Skeletal muscle tissue (tissue), 3 donors: ENCODE measurements at regions not wholly inside any gene's neighbourhood (a gene's known extent, or its start where the extent isn't known, plus 50 kb on each side); places are given as distances from the start of the nearest gene placed in this dataset.

Source experiments
- H3K27ac ChIP-seq: one replicate; pipeline ENCODE4 v1.7.0; 2013; ENCODE audit warnings: mild to moderate bottlenecking, low read depth, low read length, inconsistent platforms
- H3K27me3 ChIP-seq, 3 donors: one replicate each; pipeline ENCODE4 v1.7.0; 2013; ENCODE audit warnings: low read length in 3 of 3; ENCODE audit not compliant: control insufficient read depth in 3 of 3, insufficient read depth in 3 of 3
- H3K36me3 ChIP-seq, 3 donors: one replicate each; pipeline ENCODE4 v1.7.0; 2013; ENCODE audit warnings: low read length in 3 of 3; ENCODE audit not compliant: control insufficient read depth in 3 of 3, insufficient read depth in 3 of 3
- H3K4me1 ChIP-seq, 3 donors: one replicate each; pipeline ENCODE4 v1.7.0; 2013; ENCODE audit warnings: low read length in 3 of 3, mild to moderate bottlenecking in 3 of 3; ENCODE audit not compliant: control insufficient read depth in 3 of 3, insufficient read depth in 3 of 3
- H3K4me3 ChIP-seq, 3 donors: one replicate each; pipeline ENCODE4 v1.7.0; 2013; ENCODE audit warnings: low read length in 3 of 3
- H3K9ac ChIP-seq, 3 donors: one replicate each; pipeline ENCODE4 v1.7.0; 2013; ENCODE audit warnings: low read length in 3 of 3, mild to moderate bottlenecking in 3 of 3, moderate library complexity in 2 of 3, low read depth in 1 of 3
- H3K9me3 ChIP-seq, 3 donors: one replicate each; pipeline ENCODE4 v1.7.0; 2013; ENCODE audit warnings: low read length in 3 of 3; ENCODE audit not compliant: control insufficient read depth in 3 of 3
- donor health status: Osteomylitis.

GRCh38 chr2:176656038-176656775, 387.0 kb downstream of the MTX2 start:
- Histone ChIP-seq H3K4me3 (no peak overlapping the region), H3K27me3 (peaks cover 0 to 5% (median 0%) of the 10 kb centered on the region in 3 donors), H3K9ac (no peak overlapping the region), H3K4me1 (peaks cover 0 to 7% (median 0%) of the 10 kb centered on the region in 3 donors), H3K9me3 (no peaks in the 10 kb centered on the region), H3K27ac (no peak overlapping the region), H3K36me3 (no peaks in the 10 kb centered on the region)

GRCh38 chr2:176656776-176657140, 387.5 kb downstream of the MTX2 start:
- H3K27ac ChIP-seq: no peak overlapping the region
- H3K4me1 ChIP-seq: peaks cover 0 to 7% (median 0%) of the 10 kb centered on the region in 3 donors
- H3K9me3 ChIP-seq: no peaks in the 10 kb centered on the region
- H3K36me3 ChIP-seq: no peaks in the 10 kb centered on the region
- H3K9ac ChIP-seq: no peak overlapping the region
- H3K4me3 ChIP-seq: no peak overlapping the region
- H3K27me3 ChIP-seq: peaks cover 0 to 5% (median 0%) of the 10 kb centered on the region in 3 donors

GRCh38 chr2:176657393-176657792, 388.2 kb downstream of the MTX2 start:
- H3K9me3 ChIP-seq: no peaks in the 10 kb centered on the region
- H3K4me1 ChIP-seq: peaks cover 0 to 7% (median 0%) of the 10 kb centered on the region in 3 donors
- H3K4me3 ChIP-seq: no peak overlapping the region
- no peaks in the 10 kb centered on the region for H3K36me3 ChIP-seq
- no peak overlapping the region for H3K9ac ChIP-seq
- H3K27ac ChIP-seq: no peak overlapping the region
- H3K27me3 ChIP-seq: peaks cover 0 to 5% (median 0%) of the 10 kb centered on the region in 3 donors

- H3K4me3 ChIP-seq: no peak overlapping the region
- H3K27ac ChIP-seq: no peak overlapping the region
- no peaks in the 10 kb centered on the region for H3K36me3 ChIP-seq
- H3K27me3 ChIP-seq: peaks cover 0 to 5% (median 0%) of the 10 kb centered on the region in 3 donors
- peaks cover 0 to 6% (median 0%) of the 10 kb centered on the region in 3 donors for H3K4me1 ChIP-seq
- H3K9me3 ChIP-seq: no peaks in the 10 kb centered on the region
- H3K9ac ChIP-seq: no peak overlapping the region
Measured at GRCh38 chr2:176658708-176659107, 389.5 kb downstream of the MTX2 start.

- Histone ChIP-seq H3K9ac (no peak overlapping the region), H3K36me3 (no peaks in the 10 kb centered on the region), H3K9me3 (no peaks in the 10 kb centered on the region), H3K4me1 (no peaks in the 10 kb centered on the region), H3K4me3 (no peak overlapping the region), H3K27me3 (peaks cover 0 to 5% (median 0%) of the 10 kb centered on the region in 3 donors), H3K27ac (no peak overlapping the region)
Measured at GRCh38 chr2:176662753-176663152, 393.5 kb downstream of the MTX2 start.

- Histone ChIP-seq H3K9me3 (no peaks in the 10 kb centered on the region), H3K4me3 (no peak overlapping the region), H3K4me1 (peaks cover 0 to 2% (median under 1%) of the 10 kb centered on the region in 3 donors), H3K9ac (no peak overlapping the region), H3K27ac (no peak overlapping the region), H3K36me3 (no peaks in the 10 kb centered on the region), H3K27me3 (peaks cover 0 to 3% (median 0%) of the 10 kb centered on the region in 3 donors)
Measured at GRCh38 chr2:176664478-176664877, 395.2 kb downstream of the MTX2 start.

- no peaks in the 10 kb centered on the region for H3K27me3 ChIP-seq
Measured at GRCh38 chr2:176665086-176665485, 395.8 kb downstream of the MTX2 start.

GRCh38 chr2:176668912-176669311, 399.7 kb downstream of the MTX2 start:
- Histone ChIP-seq H3K36me3 (no peaks in the 10 kb centered on the region), H3K9me3 (no peaks in the 10 kb centered on the region), H3K27me3 (no peaks in the 10 kb centered on the region), H3K4me1 (peaks cover 0 to 5% (median 4%) of the 10 kb centered on the region in 3 donors), H3K27ac (peak overlapping the region; percentile 23), H3K4me3 (no peak overlapping the region), H3K9ac (no peak overlapping the region)

More at GRCh38 chr2:176665086-176665485, 395.8 kb downstream of the MTX2 start:
- Histone ChIP-seq H3K36me3 (no peaks in the 10 kb centered on the region), H3K4me3 (no peak overlapping the region), H3K4me1 (peaks cover 0 to 5% (median 4%) of the 10 kb centered on the region in 3 donors), H3K27ac (no peak overlapping the region), H3K9ac (no peak overlapping the region), H3K9me3 (no peaks in the 10 kb centered on the region)

- Histone ChIP-seq H3K27ac (peak overlapping the region; percentile 23), H3K9me3 (no peaks in the 10 kb centered on the region), H3K4me3 (no peak overlapping the region), H3K9ac (no peak overlapping the region), H3K36me3 (no peaks in the 10 kb centered on the region), H3K27me3 (no peaks in the 10 kb centered on the region), H3K4me1 (peaks cover 0 to 5% (median 4%) of the 10 kb centered on the region in 3 donors)
Measured at GRCh38 chr2:176669398-176670174, 400.3 kb downstream of the MTX2 start.
